Astrocyte of the spinal cord (primary cell): ENCODE measurements at regions not wholly inside any gene's neighbourhood (a gene's known extent, or its start where the extent isn't known, plus 50 kb on each side); places are given as distances from the start of the nearest gene placed in this dataset.
A peak's percentile ranks its signal among the peaks of the same experiment; 100 is the strongest.
"Not testable (repeated sequence)": the region's sequence is repeated elsewhere in the genome, so short reads cannot be mapped to it uniquely, and the experiment has no call there.

Source experiments
- DNase-seq: peaks from one replicate; pipeline ENCODE4 v3.0.0; 2011; ENCODE audit warnings: low read depth, low spot score
- H3K4me3 ChIP-seq: 2 replicates; pipeline ENCODE4 v1.5.1; 2011; ENCODE audit warnings: low read depth, mild to moderate bottlenecking, low read length, moderate library complexity
- in situ Hi-C: cut with HindIII; loops from 2 replicates; pipeline ENCODE4 v1.10.0; 2017; ENCODE audit warnings: low sequenced_read_pairs
- TF ChIP-seq, protein P1 (sequence below): IDR thresholded peaks from 2 replicates; pipeline ENCODE4 v1.5.1; 2012; ENCODE audit warnings: low read depth, mild to moderate bottlenecking, low read length, inconsistent platforms

DNA sequence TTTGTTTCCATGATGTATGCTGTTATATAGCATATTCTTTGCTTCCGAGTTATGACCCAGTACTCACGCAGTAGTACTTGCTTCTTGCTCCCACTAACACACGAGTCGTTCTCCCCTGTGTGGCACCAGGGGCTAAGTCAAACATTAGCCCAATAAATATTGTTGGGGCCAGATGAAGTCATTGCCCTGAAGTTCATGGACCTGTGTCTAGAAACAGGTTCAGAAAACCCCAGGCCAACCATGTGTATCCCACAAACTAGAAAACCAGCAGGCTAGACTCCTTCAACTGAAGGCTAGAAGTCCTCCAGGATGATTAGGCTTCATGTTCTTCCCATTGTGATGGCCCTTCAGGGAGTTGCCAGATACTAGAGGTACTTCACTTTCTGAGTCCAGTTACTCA is 198.2 kb upstream of the RBM19 start:
- TF ChIP-seq, protein P1, sequence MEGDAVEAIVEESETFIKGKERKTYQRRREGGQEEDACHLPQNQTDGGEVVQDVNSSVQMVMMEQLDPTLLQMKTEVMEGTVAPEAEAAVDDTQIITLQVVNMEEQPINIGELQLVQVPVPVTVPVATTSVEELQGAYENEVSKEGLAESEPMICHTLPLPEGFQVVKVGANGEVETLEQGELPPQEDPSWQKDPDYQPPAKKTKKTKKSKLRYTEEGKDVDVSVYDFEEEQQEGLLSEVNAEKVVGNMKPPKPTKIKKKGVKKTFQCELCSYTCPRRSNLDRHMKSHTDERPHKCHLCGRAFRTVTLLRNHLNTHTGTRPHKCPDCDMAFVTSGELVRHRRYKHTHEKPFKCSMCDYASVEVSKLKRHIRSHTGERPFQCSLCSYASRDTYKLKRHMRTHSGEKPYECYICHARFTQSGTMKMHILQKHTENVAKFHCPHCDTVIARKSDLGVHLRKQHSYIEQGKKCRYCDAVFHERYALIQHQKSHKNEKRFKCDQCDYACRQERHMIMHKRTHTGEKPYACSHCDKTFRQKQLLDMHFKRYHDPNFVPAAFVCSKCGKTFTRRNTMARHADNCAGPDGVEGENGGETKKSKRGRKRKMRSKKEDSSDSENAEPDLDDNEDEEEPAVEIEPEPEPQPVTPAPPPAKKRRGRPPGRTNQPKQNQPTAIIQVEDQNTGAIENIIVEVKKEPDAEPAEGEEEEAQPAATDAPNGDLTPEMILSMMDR: no peak
- H3K4me3 ChIP-seq: no peak overlapping the region
- no peak for DNase-seq
- in situ Hi-C loops: no loop called here

DNA sequence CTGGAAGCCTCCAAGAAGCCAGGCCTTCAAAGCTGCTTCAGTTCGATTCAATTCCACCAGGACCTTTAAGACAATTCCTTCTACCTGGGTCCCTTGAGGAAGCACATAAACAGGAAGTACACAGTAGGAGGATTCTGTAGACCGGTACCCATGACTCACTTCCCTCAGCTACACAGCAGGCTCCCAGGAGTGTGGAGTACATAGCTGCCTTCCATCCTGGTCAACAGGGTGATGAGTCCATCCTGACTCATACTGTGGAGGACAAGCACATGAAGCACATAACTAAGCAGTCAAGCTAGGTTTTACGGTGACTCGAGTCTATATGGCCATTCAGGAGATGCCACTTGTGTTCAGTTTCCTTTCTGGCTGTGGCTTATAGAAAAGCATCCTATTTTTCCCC is 197.6 kb upstream of the RBM19 start:
- peak; percentile 85 for DNase-seq
- in situ Hi-C loops: no loop called here
- H3K4me3 ChIP-seq: no peak overlapping the region
- TF ChIP-seq, protein P1: no peak

DNA sequence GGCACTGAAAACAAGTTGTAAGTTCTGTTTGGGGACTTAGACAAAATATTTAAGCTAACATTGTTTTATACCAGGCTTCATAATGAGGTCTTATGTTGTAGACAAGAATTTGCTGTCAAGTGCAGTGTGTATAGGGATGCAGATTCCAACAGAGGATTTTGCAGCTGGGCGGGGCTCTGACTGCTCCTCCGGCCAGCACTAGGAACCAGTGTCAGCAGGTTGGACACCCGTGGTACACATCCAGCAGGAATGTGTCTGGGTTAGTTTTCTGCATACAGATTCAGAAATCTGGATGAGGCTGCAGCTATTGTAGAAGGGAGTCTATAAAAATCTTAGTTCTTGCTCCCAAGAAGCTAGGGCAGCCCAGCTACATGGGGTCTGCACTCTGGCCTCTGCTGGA is 194.3 kb upstream of the RBM19 start:
- no peak for DNase-seq
- TF ChIP-seq, protein P1: no peak
- H3K4me3 ChIP-seq: no peak overlapping the region
- in situ Hi-C loops: no loop called here

DNA sequence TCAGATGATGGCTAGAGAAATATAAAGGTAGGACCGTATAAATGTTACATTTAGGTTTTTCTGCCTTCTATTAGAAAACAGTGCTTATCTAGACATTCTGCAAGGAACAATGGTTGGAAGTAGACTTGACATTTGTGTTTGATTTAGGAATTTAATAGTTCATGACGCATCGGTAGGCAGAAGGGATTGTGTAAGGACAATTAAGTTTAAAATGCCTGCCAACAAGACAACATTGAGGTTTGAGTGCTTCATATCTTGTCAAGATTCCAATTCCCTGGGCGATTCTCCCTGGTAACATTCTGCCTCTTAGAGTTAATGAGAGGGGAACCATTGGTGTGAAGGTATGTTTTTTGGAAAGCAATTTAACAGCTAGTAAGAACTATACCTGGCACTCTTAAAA is 186.8 kb upstream of the RBM19 start:
- in situ Hi-C loops: no loop called here

DNA sequence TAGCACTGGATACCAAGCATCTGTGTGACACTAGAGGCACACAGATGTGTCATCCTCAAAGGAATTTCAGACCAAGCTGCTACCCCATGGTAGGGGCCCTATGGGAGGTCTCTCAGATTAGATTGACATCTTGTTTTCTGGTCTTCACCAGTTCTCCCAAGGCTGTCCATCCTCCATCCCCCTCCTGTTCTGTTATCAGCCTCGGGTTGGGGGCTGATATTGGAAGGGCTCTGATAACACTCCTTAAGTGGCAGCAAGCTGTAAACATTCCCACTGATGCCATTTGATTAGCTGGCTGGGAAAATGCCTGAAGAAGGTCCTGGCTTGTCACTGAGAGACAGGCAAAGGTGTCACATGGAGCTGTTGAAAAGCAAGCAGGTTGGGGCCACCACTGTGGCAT is 185.9 kb upstream of the RBM19 start:
- no peak overlapping the region for H3K4me3 ChIP-seq
- TF ChIP-seq, protein P1: no peak
- in situ Hi-C loops: no loop called here
- DNase-seq: no peak

More for the DNA sequence above, 186.8 kb upstream of the RBM19 start:
- no peak overlapping the region for H3K4me3 ChIP-seq
- TF ChIP-seq, protein P1: no peak
- DNase-seq: no peak

DNA sequence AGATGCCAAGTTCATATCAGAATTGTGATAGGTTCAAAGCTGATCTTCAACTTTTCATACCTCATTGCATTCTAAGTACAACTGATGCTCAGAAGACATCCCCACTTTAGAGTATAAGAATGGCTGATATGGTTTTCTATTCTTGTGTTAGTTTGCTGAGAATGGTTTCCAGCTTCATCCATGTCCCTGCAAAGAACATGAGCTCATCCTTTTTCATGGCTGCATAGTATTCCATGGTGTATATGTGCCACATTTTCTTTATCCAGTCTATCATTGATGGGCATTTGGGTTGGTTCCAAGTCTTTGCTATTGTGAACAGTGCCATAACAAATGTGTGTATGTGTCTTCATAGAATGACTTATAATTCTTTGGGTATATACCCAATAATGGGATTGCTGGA is 184.5 kb upstream of the RBM19 start:
- in situ Hi-C loops, H3K4me3 ChIP-seq, DNase-seq: not testable (repeated sequence)

DNA sequence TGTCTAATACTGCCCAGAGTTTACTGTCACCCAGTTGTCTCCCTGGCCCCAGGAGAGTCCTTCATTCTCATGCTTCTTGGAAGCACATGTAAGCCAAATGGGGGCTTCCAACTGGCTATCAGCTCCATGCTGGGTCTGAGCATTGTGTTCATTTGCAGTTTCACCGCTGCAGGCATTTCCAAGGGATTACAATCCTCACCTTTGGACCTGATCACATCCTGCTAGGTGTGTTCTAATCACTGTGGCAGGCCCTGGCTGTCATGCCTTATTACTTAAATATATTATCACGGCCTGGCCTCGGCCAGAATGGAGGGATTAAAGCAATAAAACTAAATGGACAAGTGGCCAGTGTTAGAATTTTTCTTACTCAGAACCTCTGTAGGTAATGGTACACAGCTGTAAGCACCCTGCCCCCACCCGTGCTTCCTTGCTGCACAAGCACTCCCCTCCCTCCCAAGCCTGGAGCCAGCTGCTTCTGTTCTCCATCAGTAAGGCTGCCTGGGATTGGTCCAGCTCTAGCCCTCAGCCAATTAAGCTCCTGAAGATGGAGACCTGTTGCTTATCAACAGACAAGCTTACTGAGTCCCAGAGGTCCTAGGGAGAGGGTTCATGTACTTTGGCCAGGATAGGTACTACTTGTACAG is 175.9 kb upstream of the RBM19 start:
- H3K4me3 ChIP-seq: no peak overlapping the region
- DNase-seq: no peak
- in situ Hi-C loops: no loop called here
- TF ChIP-seq, protein P1: no peak
